ENCODE measurements at regions not wholly inside any gene's neighbourhood (a gene's known extent, or its start where the extent isn't known, plus 50 kb on each side); places are given as distances from the start of the nearest gene placed in this dataset.

DNA sequence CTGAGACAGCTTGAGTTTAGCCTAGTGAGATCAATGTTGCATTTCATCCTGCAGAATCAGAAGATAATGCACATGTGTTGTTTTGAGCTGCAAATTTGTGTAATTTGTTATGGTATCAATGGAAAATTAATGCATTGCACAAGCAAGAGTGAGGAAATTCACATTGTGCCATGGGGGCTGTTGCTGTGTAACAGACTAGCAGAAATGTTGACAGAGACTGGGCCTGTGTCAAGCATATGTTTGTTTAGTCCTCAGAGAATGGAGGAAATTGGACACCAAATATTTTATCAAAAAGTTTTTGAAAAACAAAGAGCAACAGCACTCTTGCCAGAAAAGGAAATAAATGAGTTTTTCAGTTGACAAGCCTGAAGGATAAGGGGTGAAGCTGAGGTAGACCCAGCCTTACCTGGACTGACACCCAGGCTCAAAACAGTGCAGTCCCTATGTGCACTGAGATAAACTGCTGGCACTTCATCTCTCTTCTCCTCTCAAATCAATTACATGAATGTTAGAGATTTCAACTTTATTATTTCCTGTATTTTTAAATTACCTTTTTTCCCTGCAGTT, 1150.0 kb downstream of the FSCB start:
- TF ChIP-seq CTCF (IDR thresholded peaks at IDR 0.05 in 8 of 11, conservative IDR thresholded peaks at IDR 0.05 in 3 of 11) (no peak), POLR2AphosphoS5 (IDR thresholded peaks at IDR 0.05) (no peak), POLR2A (IDR thresholded peaks at IDR 0.05) (no peak)

Measured in spleen (tissue), 7 donors.